ENCODE measurements at regions not wholly inside any gene's neighbourhood (a gene's known extent, or its start where the extent isn't known, plus 50 kb on each side); places are given as distances from the start of the nearest gene placed in this dataset.

GRCh38 chr4:31539284-31540069 is 819.3 kb downstream of the PCDH7 start:
- H3K27me3 ChIP-seq (ENCODE audit: control insufficient read depth in 1 of 2, insufficient read depth in 1 of 2, low read length in 2 of 2), result no peaks in the 10 kb centered on the region
- H2AK5ac ChIP-seq (ENCODE audit: low read length, severe bottlenecking), result no peak overlapping the region
- H4K91ac ChIP-seq (ENCODE audit: low read length), result no peak overlapping the region
- H2BK15ac ChIP-seq (ENCODE audit: low read depth, poor library complexity, severe bottlenecking), result no peak overlapping the region
- no peak overlapping the region for H3K4ac ChIP-seq (ENCODE audit: low read depth in 1 of 2, low read length in 2 of 2)
- no peak overlapping the region for H2BK5ac ChIP-seq (ENCODE audit: low read depth, low read length, poor library complexity, severe bottlenecking)
- no peak for DNase-seq
- no peak overlapping the region for H3K27ac ChIP-seq (ENCODE audit: low read length, poor library complexity, severe bottlenecking)
- H3K79me1 ChIP-seq (replicated peaks; ENCODE audit: low read length, poor library complexity, severe bottlenecking), result no peaks in the 10 kb centered on the region
- no peak overlapping the region for H3K4me2 ChIP-seq (ENCODE audit: low read length, poor library complexity, severe bottlenecking)
- peaks cover 3% of the 10 kb centered on the region for H3K4me1 ChIP-seq (ENCODE audit: control insufficient read depth, insufficient read depth, low read depth, low read length)
- H3K36me3 ChIP-seq (ENCODE audit: control insufficient read depth in 1 of 2, insufficient read depth in 2 of 2, low read depth in 1 of 2, low read length in 2 of 2), result no peaks in the 10 kb centered on the region
- H3K9ac ChIP-seq (ENCODE audit: low read length), result no peak overlapping the region
- H3K23ac ChIP-seq (ENCODE audit: low read length in 2 of 2), result no peak overlapping the region
- no peak overlapping the region for H2BK12ac ChIP-seq (ENCODE audit: low read length in 2 of 2)
- H3K18ac ChIP-seq (ENCODE audit: low read depth in 1 of 2, low read length in 2 of 2), result no peak overlapping the region
- H3K9me3 ChIP-seq (ENCODE audit: control insufficient read depth, low read length), result no peaks in the 10 kb centered on the region
- no peak overlapping the region for H3K14ac ChIP-seq (ENCODE audit: low read length in 2 of 2)
- no peak overlapping the region for H4K8ac ChIP-seq (ENCODE audit: low read length)
- no peak overlapping the region for H3K4me3 ChIP-seq (ENCODE audit: insufficient read depth in 1 of 2, low read depth in 1 of 2, low read length in 2 of 2)
- H2BK120ac ChIP-seq (ENCODE audit: low read depth, low read length), result no peak overlapping the region
- no peak overlapping the region for H2AFZ ChIP-seq (ENCODE audit: low read depth, low read length)

GRCh38 chr4:31545330-31545729 is 825.2 kb downstream of the PCDH7 start:
- no peak overlapping the region for H3K4me3 ChIP-seq (ENCODE audit: insufficient read depth in 1 of 2, low read depth in 1 of 2, low read length in 2 of 2)
- H3K79me1 ChIP-seq (replicated peaks; ENCODE audit: low read length, poor library complexity, severe bottlenecking), result no peaks in the 10 kb centered on the region
- H2BK5ac ChIP-seq (ENCODE audit: low read depth, low read length, poor library complexity, severe bottlenecking), result no peak overlapping the region
- no peaks in the 10 kb centered on the region for H3K4me1 ChIP-seq (ENCODE audit: control insufficient read depth, insufficient read depth, low read depth, low read length)
- H2AK5ac ChIP-seq (ENCODE audit: low read length, severe bottlenecking), result no peak overlapping the region
- H3K9ac ChIP-seq (ENCODE audit: low read length), result no peak overlapping the region
- no peak overlapping the region for H4K91ac ChIP-seq (ENCODE audit: low read length)
- no peak overlapping the region for H3K14ac ChIP-seq (ENCODE audit: low read length in 2 of 2)
- no peak overlapping the region for H4K8ac ChIP-seq (ENCODE audit: low read length)
- no peak overlapping the region for H3K4me2 ChIP-seq (ENCODE audit: low read length, poor library complexity, severe bottlenecking)
- H3K27me3 ChIP-seq (ENCODE audit: control insufficient read depth in 1 of 2, insufficient read depth in 1 of 2, low read length in 2 of 2), result no peaks in the 10 kb centered on the region
- no peaks in the 10 kb centered on the region for H3K9me3 ChIP-seq (ENCODE audit: control insufficient read depth, low read length)
- H2BK15ac ChIP-seq (ENCODE audit: low read depth, poor library complexity, severe bottlenecking), result no peak overlapping the region
- H3K36me3 ChIP-seq (ENCODE audit: control insufficient read depth in 1 of 2, insufficient read depth in 2 of 2, low read depth in 1 of 2, low read length in 2 of 2), result no peaks in the 10 kb centered on the region
- H2AFZ ChIP-seq (ENCODE audit: low read depth, low read length), result no peak overlapping the region
- no peak overlapping the region for H2BK120ac ChIP-seq (ENCODE audit: low read depth, low read length)
- no peak overlapping the region for H3K4ac ChIP-seq (ENCODE audit: low read depth in 1 of 2, low read length in 2 of 2)
- no peak overlapping the region for H2BK12ac ChIP-seq (ENCODE audit: low read length in 2 of 2)
- no peak for DNase-seq
- H3K23ac ChIP-seq (ENCODE audit: low read length in 2 of 2), result no peak overlapping the region
- no peak overlapping the region for H3K27ac ChIP-seq (ENCODE audit: low read length, poor library complexity, severe bottlenecking)
- H3K18ac ChIP-seq (ENCODE audit: low read depth in 1 of 2, low read length in 2 of 2), result no peak overlapping the region

GRCh38 chr4:31545755-31546154 is 825.6 kb downstream of the PCDH7 start:
- no peak overlapping the region for H3K4me2 ChIP-seq (ENCODE audit: low read length, poor library complexity, severe bottlenecking)
- H3K27me3 ChIP-seq (ENCODE audit: control insufficient read depth in 1 of 2, insufficient read depth in 1 of 2, low read length in 2 of 2), result no peaks in the 10 kb centered on the region
- 84% methylated on average over 1 of the region's 1 CpG for WGBS
- H2BK15ac ChIP-seq (ENCODE audit: low read depth, poor library complexity, severe bottlenecking), result no peak overlapping the region
- H4K91ac ChIP-seq (ENCODE audit: low read length), result no peak overlapping the region
- no peak overlapping the region for H2AFZ ChIP-seq (ENCODE audit: low read depth, low read length)
- no peaks in the 10 kb centered on the region for H3K36me3 ChIP-seq (ENCODE audit: control insufficient read depth in 1 of 2, insufficient read depth in 2 of 2, low read depth in 1 of 2, low read length in 2 of 2)
- no peak overlapping the region for H3K27ac ChIP-seq (ENCODE audit: low read length, poor library complexity, severe bottlenecking)
- H2AK5ac ChIP-seq (ENCODE audit: low read length, severe bottlenecking), result no peak overlapping the region
- H3K18ac ChIP-seq (ENCODE audit: low read depth in 1 of 2, low read length in 2 of 2), result no peak overlapping the region
- H3K14ac ChIP-seq (ENCODE audit: low read length in 2 of 2), result no peak overlapping the region
- no peaks in the 10 kb centered on the region for H3K9me3 ChIP-seq (ENCODE audit: control insufficient read depth, low read length)
- no peak overlapping the region for H2BK120ac ChIP-seq (ENCODE audit: low read depth, low read length)
- no peaks in the 10 kb centered on the region for H3K4me1 ChIP-seq (ENCODE audit: control insufficient read depth, insufficient read depth, low read depth, low read length)
- no peak overlapping the region for H3K4me3 ChIP-seq (ENCODE audit: insufficient read depth in 1 of 2, low read depth in 1 of 2, low read length in 2 of 2)
- H3K9ac ChIP-seq (ENCODE audit: low read length), result no peak overlapping the region
- H2BK5ac ChIP-seq (ENCODE audit: low read depth, low read length, poor library complexity, severe bottlenecking), result no peak overlapping the region
- no peaks in the 10 kb centered on the region for H3K79me1 ChIP-seq (replicated peaks; ENCODE audit: low read length, poor library complexity, severe bottlenecking)
- H2BK12ac ChIP-seq (ENCODE audit: low read length in 2 of 2), result no peak overlapping the region
- no peak overlapping the region for H3K23ac ChIP-seq (ENCODE audit: low read length in 2 of 2)
- no peak overlapping the region for H4K8ac ChIP-seq (ENCODE audit: low read length)
- DNase-seq, result no peak
- H3K4ac ChIP-seq (ENCODE audit: low read depth in 1 of 2, low read length in 2 of 2), result no peak overlapping the region

- Histone ChIP-seq H3K9me3 (ENCODE audit: control insufficient read depth, low read length) (no peaks in the 10 kb centered on the region), H3K18ac (ENCODE audit: low read depth in 1 of 2, low read length in 2 of 2) (no peak overlapping the region), H3K23ac (ENCODE audit: low read length in 2 of 2) (no peak overlapping the region), H3K4ac (ENCODE audit: low read depth in 1 of 2, low read length in 2 of 2) (no peak overlapping the region), H3K79me1 (replicated peaks; ENCODE audit: low read length, poor library complexity, severe bottlenecking) (no peaks in the 10 kb centered on the region), H2BK120ac (ENCODE audit: low read depth, low read length) (no peak overlapping the region), H3K9ac (ENCODE audit: low read length) (no peak overlapping the region), H3K14ac (ENCODE audit: low read length in 2 of 2) (no peak overlapping the region), H2BK15ac (ENCODE audit: low read depth, poor library complexity, severe bottlenecking) (no peak overlapping the region), H3K4me1 (ENCODE audit: control insufficient read depth, insufficient read depth, low read depth, low read length) (no peaks in the 10 kb centered on the region), H2BK12ac (ENCODE audit: low read length in 2 of 2) (no peak overlapping the region), H3K36me3 (ENCODE audit: control insufficient read depth in 1 of 2, insufficient read depth in 2 of 2, low read depth in 1 of 2, low read length in 2 of 2) (no peaks in the 10 kb centered on the region), H4K91ac (ENCODE audit: low read length) (no peak overlapping the region), H3K27me3 (ENCODE audit: control insufficient read depth in 1 of 2, insufficient read depth in 1 of 2, low read length in 2 of 2) (no peaks in the 10 kb centered on the region), H2BK5ac (ENCODE audit: low read depth, low read length, poor library complexity, severe bottlenecking) (no peak overlapping the region), H3K4me2 (ENCODE audit: low read length, poor library complexity, severe bottlenecking) (no peak overlapping the region), H2AK5ac (ENCODE audit: low read length, severe bottlenecking) (no peak overlapping the region), H3K27ac (ENCODE audit: low read length, poor library complexity, severe bottlenecking) (no peak overlapping the region), H4K8ac (ENCODE audit: low read length) (no peak overlapping the region), H2AFZ (ENCODE audit: low read depth, low read length) (no peak overlapping the region), H3K4me3 (ENCODE audit: insufficient read depth in 1 of 2, low read depth in 1 of 2, low read length in 2 of 2) (no peak overlapping the region)
- no CpG with 5 or more reads among the region's 2 CpGs for WGBS
- DNase-seq, result no peak
These were observed 827.9 kb downstream of the PCDH7 start for GRCh38 chr4:31548021-31548420.
